ENCODE measurements at regions not wholly inside any gene's neighbourhood (a gene's known extent, or its start where the extent isn't known, plus 50 kb on each side); places are given as distances from the start of the nearest gene placed in this dataset.

DNA sequence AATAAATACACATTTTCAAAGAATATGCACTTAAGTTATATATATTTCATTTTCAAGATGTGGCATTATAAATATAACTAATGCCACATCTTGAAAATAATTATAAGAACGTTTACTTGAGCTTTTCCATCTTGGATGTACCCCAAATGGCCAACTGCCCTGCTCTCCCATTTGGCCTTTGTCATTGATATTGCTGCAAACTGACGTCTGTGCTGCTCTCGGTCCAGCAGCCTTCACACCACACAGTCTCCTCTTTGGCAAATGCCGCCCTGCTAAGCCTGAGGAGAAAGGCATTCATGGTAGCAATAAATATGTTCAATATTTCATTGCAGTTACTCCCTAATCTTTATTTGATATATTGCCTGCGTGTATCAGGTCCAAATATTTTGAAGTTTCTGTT is 384.6 kb upstream of the ADARB2 start:
- TF ChIP-seq, protein P1, sequence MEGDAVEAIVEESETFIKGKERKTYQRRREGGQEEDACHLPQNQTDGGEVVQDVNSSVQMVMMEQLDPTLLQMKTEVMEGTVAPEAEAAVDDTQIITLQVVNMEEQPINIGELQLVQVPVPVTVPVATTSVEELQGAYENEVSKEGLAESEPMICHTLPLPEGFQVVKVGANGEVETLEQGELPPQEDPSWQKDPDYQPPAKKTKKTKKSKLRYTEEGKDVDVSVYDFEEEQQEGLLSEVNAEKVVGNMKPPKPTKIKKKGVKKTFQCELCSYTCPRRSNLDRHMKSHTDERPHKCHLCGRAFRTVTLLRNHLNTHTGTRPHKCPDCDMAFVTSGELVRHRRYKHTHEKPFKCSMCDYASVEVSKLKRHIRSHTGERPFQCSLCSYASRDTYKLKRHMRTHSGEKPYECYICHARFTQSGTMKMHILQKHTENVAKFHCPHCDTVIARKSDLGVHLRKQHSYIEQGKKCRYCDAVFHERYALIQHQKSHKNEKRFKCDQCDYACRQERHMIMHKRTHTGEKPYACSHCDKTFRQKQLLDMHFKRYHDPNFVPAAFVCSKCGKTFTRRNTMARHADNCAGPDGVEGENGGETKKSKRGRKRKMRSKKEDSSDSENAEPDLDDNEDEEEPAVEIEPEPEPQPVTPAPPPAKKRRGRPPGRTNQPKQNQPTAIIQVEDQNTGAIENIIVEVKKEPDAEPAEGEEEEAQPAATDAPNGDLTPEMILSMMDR (conservative IDR thresholded peaks at IDR 0.05): no peak
- TF ChIP-seq ZFX (IDR thresholded peaks at IDR 0.05): no peak

Measured in C4-2B (cell line).